ENCODE measurements at regions not wholly inside any gene's neighbourhood (a gene's known extent, or its start where the extent isn't known, plus 50 kb on each side); places are given as distances from the start of the nearest gene placed in this dataset.
A peak's percentile ranks its signal among the peaks of the same experiment; 100 is the strongest.

- TF ChIP-seq CTCF (IDR thresholded peaks at IDR 0.05; ENCODE audit: borderline replicate concordance, extremely low read depth, insufficient read depth) = no peak
- FAIRE-seq (no peak), DNase-seq (peak in 4 of 5 donors; percentile 84 to 93 (median 89))
- Histone ChIP-seq H3K4me3 (ENCODE audit: low read length in 3 of 3) (no peak overlapping the region), H3K27ac (ENCODE audit: low read depth in 2 of 2, low read length in 2 of 2) (no peak overlapping the region), H3K9ac (ENCODE audit: low read length in 3 of 3) (no peak overlapping the region), H3K9me3 (ENCODE audit: control insufficient read depth in 2 of 3, insufficient read depth in 1 of 3, low read length in 3 of 3) (no peaks in the 10 kb centered on the region), H3K4me1 (ENCODE audit: control insufficient read depth in 2 of 3, insufficient read depth in 2 of 3, low read depth in 1 of 3, low read length in 3 of 3) (peaks cover 0 to 7% (median 0%) of the 10 kb centered on the region in 3 donors), H3K36me3 (ENCODE audit: control insufficient read depth in 2 of 3, insufficient read depth in 3 of 3, low read length in 3 of 3) (no peaks in the 10 kb centered on the region), H3K27me3 (ENCODE audit: control insufficient read depth, insufficient read depth, low read length) (peaks cover 2% of the 10 kb centered on the region)
- intact Hi-C loops (cut with DNase I) = no loop called here
Observed at GRCh38 chr9:96087669-96088299, 212.3 kb downstream of the ERCC6L2 start.

GRCh38 chr9:96086936-96087571 is 211.6 kb downstream of the ERCC6L2 start:
- Histone ChIP-seq H3K4me1 (ENCODE audit: control insufficient read depth in 2 of 3, insufficient read depth in 2 of 3, low read depth in 1 of 3, low read length in 3 of 3) (peaks cover 0 to 7% (median 0%) of the 10 kb centered on the region in 3 donors), H3K9ac (ENCODE audit: low read length in 3 of 3) (no peak overlapping the region), H3K9me3 (ENCODE audit: control insufficient read depth in 2 of 3, insufficient read depth in 1 of 3, low read length in 3 of 3) (no peaks in the 10 kb centered on the region), H3K27me3 (ENCODE audit: control insufficient read depth, insufficient read depth, low read length) (peaks cover 2% of the 10 kb centered on the region), H3K27ac (ENCODE audit: low read depth in 2 of 2, low read length in 2 of 2) (no peak overlapping the region), H3K36me3 (ENCODE audit: control insufficient read depth in 2 of 3, insufficient read depth in 3 of 3, low read length in 3 of 3) (no peaks in the 10 kb centered on the region), H3K4me3 (ENCODE audit: low read length in 3 of 3) (no peak overlapping the region)
- intact Hi-C loops (cut with DNase I) = no loop called here
- FAIRE-seq = no peak
- peak in 1 of 5 donors; percentile 57 for DNase-seq
- no peak for TF ChIP-seq CTCF (IDR thresholded peaks at IDR 0.05; ENCODE audit: borderline replicate concordance, extremely low read depth, insufficient read depth)

GRCh38 chr9:96085491-96086143 is 210.1 kb downstream of the ERCC6L2 start:
- no peak for DNase-seq
- Histone ChIP-seq H3K4me3 (ENCODE audit: low read length in 3 of 3) (no peak overlapping the region), H3K27me3 (ENCODE audit: control insufficient read depth, insufficient read depth, low read length) (peaks cover 2% of the 10 kb centered on the region), H3K9me3 (ENCODE audit: control insufficient read depth in 2 of 3, insufficient read depth in 1 of 3, low read length in 3 of 3) (no peaks in the 10 kb centered on the region), H3K4me1 (ENCODE audit: control insufficient read depth in 2 of 3, insufficient read depth in 2 of 3, low read depth in 1 of 3, low read length in 3 of 3) (peaks cover 0 to 7% (median 0%) of the 10 kb centered on the region in 3 donors), H3K9ac (ENCODE audit: low read length in 3 of 3) (no peak overlapping the region), H3K27ac (ENCODE audit: low read depth in 2 of 2, low read length in 2 of 2) (no peak overlapping the region), H3K36me3 (ENCODE audit: control insufficient read depth in 2 of 3, insufficient read depth in 3 of 3, low read length in 3 of 3) (no peaks in the 10 kb centered on the region)
- intact Hi-C loops (cut with DNase I) = no loop called here
- FAIRE-seq = no peak
- no peak for TF ChIP-seq CTCF (IDR thresholded peaks at IDR 0.05; ENCODE audit: borderline replicate concordance, extremely low read depth, insufficient read depth)
